Activated CD8-positive, alpha-beta T cell treated with anti-CD3 and anti-CD28 coated beads for 36 hours (primary cell): ENCODE measurements at regions not wholly inside any gene's neighbourhood (a gene's known extent, or its start where the extent isn't known, plus 50 kb on each side); places are given as distances from the start of the nearest gene placed in this dataset.

ENCODE experiments used
- ATAC-seq: fragments of 200-7000 bp; cut with Tn5 transposase; one replicate; pipeline ENCODE4 v1.10.0; 2021; ENCODE audit warnings: mild to moderate bottlenecking, moderate library complexity
- CTCF ChIA-PET: fragments of 350-600 bp; sonication (Branson Sonifier 250); formaldehyde crosslinking; loops from one replicate; lab custom pipeline; 2021; ENCODE audit warnings: antibody characterized with exemption; lab: Charles Lee
- POLR2A ChIA-PET: fragments of 350-600 bp; sonication (Branson Sonifier 250); formaldehyde crosslinking; loops from one replicate; lab custom pipeline; 2021; ENCODE audit warnings: antibody characterized with exemption; lab: Charles Lee
- DNase-seq: peaks from one replicate; pipeline ENCODE4 v3.0.0-alpha.2; 2020
- H3K27ac Mint-ChIP-seq: one replicate; pipeline ENCODE4 v1.8.0; 2021; ENCODE audit warnings: mild to moderate bottlenecking, mixed read lengths
- H3K27me3 Mint-ChIP-seq: one replicate; pipeline ENCODE4 v1.8.0; 2021; ENCODE audit warnings: mixed read lengths
- H3K36me3 Mint-ChIP-seq: one replicate; pipeline ENCODE4 v1.8.0; 2021; ENCODE audit warnings: low read depth, mixed read lengths
- H3K4me1 Mint-ChIP-seq: one replicate; pipeline ENCODE4 v1.8.0; 2021; ENCODE audit warnings: low read depth, mixed read lengths
- H3K4me3 Mint-ChIP-seq: one replicate; pipeline ENCODE4 v1.8.0; 2021; ENCODE audit warnings: mild to moderate bottlenecking, moderate library complexity, mixed read lengths
- H3K9me3 Mint-ChIP-seq: one replicate; pipeline ENCODE4 v1.8.0; 2021; ENCODE audit warnings: mixed read lengths
- CTCF ChIP-seq: fragments of 200-600 bp; IDR thresholded peaks from one replicate; pipeline ENCODE4 v1.8.0; 2022; ENCODE audit warnings: antibody characterized with exemption, mild to moderate bottlenecking
- intact Hi-C: fragments of 100-400 bp; cut with micrococcal nuclease; formaldehyde crosslinking; loops from one replicate; pipeline ENCODE4 v1.10.0; 2022

- no peaks in the 10 kb centered on the region for H3K4me1 Mint-ChIP-seq
- no peak for ATAC-seq
- CTCF ChIA-PET: no interaction called here
- H3K4me3 Mint-ChIP-seq: no peak overlapping the region
- intact Hi-C loops: no loop called here
- H3K27me3 Mint-ChIP-seq: no peaks in the 10 kb centered on the region
- no peak overlapping the region for H3K27ac Mint-ChIP-seq
- DNase-seq: no peak
- no peaks in the 10 kb centered on the region for H3K36me3 Mint-ChIP-seq
- POLR2A ChIA-PET: no interaction called here
- peaks cover 2% of the 10 kb centered on the region for H3K9me3 Mint-ChIP-seq
- TF ChIP-seq CTCF: no peak
Measured at GRCh38 chr4:28225050-28225449, 1364.4 kb downstream of the STIM2 start.

GRCh38 chr4:28225689-28226353 is 1365.2 kb downstream of the STIM2 start:
- no peak for ATAC-seq
- no peak overlapping the region for H3K4me3 Mint-ChIP-seq
- H3K27me3 Mint-ChIP-seq: no peaks in the 10 kb centered on the region
- TF ChIP-seq CTCF: no peak
- no peaks in the 10 kb centered on the region for H3K36me3 Mint-ChIP-seq
- no peak for DNase-seq
- ChIA-PET CTCF (no interaction called here), POLR2A (no interaction called here)
- intact Hi-C loops: no loop called here
- peaks cover 2% of the 10 kb centered on the region for H3K9me3 Mint-ChIP-seq
- no peak overlapping the region for H3K27ac Mint-ChIP-seq
- H3K4me1 Mint-ChIP-seq: no peaks in the 10 kb centered on the region

- no peak overlapping the region for H3K4me3 Mint-ChIP-seq
Measured at GRCh38 chr4:28226962-28227361, 1366.3 kb downstream of the STIM2 start.

GRCh38 chr4:28227764-28228163 is 1367.1 kb downstream of the STIM2 start:
- Mint-ChIP-seq H3K9me3 (no peaks in the 10 kb centered on the region), H3K27me3 (no peaks in the 10 kb centered on the region), H3K27ac (no peak overlapping the region), H3K36me3 (no peaks in the 10 kb centered on the region), H3K4me3 (no peak overlapping the region), H3K4me1 (no peaks in the 10 kb centered on the region)
- intact Hi-C loops: no loop called here
- CTCF ChIA-PET: no interaction called here
- TF ChIP-seq CTCF: no peak
- POLR2A ChIA-PET: interaction anchor here (0.7 kb wide), 1 partner anchor 177 kb away, joined by 3 read pairs; no protein-coding TSS in a partner anchor
- DNase-seq (no peak), ATAC-seq (no peak)

More at GRCh38 chr4:28226962-28227361, 1366.3 kb downstream of the STIM2 start:
- CTCF ChIA-PET: no interaction called here
- no peaks in the 10 kb centered on the region for H3K9me3 Mint-ChIP-seq
- no peak for DNase-seq
- TF ChIP-seq CTCF: no peak
- POLR2A ChIA-PET: no interaction called here
- no peaks in the 10 kb centered on the region for H3K4me1 Mint-ChIP-seq
- no peaks in the 10 kb centered on the region for H3K27me3 Mint-ChIP-seq
- intact Hi-C loops: no loop called here
- H3K27ac Mint-ChIP-seq: no peak overlapping the region
- no peak for ATAC-seq
- H3K36me3 Mint-ChIP-seq: no peaks in the 10 kb centered on the region

- H3K4me3 Mint-ChIP-seq: no peak overlapping the region
- H3K36me3 Mint-ChIP-seq: no peaks in the 10 kb centered on the region
- TF ChIP-seq CTCF: no peak
- no peaks in the 10 kb centered on the region for H3K4me1 Mint-ChIP-seq
- DNase-seq (no peak), ATAC-seq (no peak)
- H3K27ac Mint-ChIP-seq: no peak overlapping the region
- no peaks in the 10 kb centered on the region for H3K9me3 Mint-ChIP-seq
- ChIA-PET CTCF (no interaction called here), POLR2A (no interaction called here)
- intact Hi-C loops: no loop called here
- H3K27me3 Mint-ChIP-seq: no peaks in the 10 kb centered on the region
Measured at GRCh38 chr4:28228561-28229491, 1368.2 kb downstream of the STIM2 start.
